SK-N-SH (cell line): ENCODE measurements at regions not wholly inside any gene's neighbourhood (a gene's known extent, or its start where the extent isn't known, plus 50 kb on each side); places are given as distances from the start of the nearest gene placed in this dataset.

ENCODE experiments used
- CTCF ChIA-PET: fragments of 300-600, 350-600 bp; formaldehyde crosslinking; extraction: SDS; loops from one replicate; lab custom pipeline; 2021; lab: Yijun Ruan, JAX
- POLR2A ChIA-PET: fragments of 350-600 bp; sonication (Branson Sonifier 250); formaldehyde crosslinking; extraction: SDS; loops from one replicate; lab custom pipeline; 2020; ENCODE audit warnings: antibody characterized with exemption, inconsistent platforms; lab: Yijun Ruan, JAX
- DNase-seq: peaks from one replicate; pipeline ENCODE4 v3.0.0; 2012
- H2AFZ ChIP-seq: fragments of 200-600 bp; sonication (generic); 2 replicates; pipeline ENCODE4 v1.8.1; 2016; ENCODE audit warnings: antibody characterized with exemption, mild to moderate bottlenecking, low read depth
- H3F3A ChIP-seq: fragments of 200-600 bp; sonication (generic); replicated peaks from 2 replicates; pipeline ENCODE3; 2016; ENCODE audit warnings: antibody characterized with exemption, mild to moderate bottlenecking; ENCODE audit not compliant: insufficient read depth
- H3K27ac ChIP-seq, 2 experiments: fragments of 200-500 bp in 1 of 2; fragments of 200-600 bp in 1 of 2; sonication (Bioruptor generic) in 1 of 2; sonication (generic), shearing (Covaris generic) in 1 of 2; 2 replicates each; pipeline versions ENCODE4 v1.5.1 to v1.6.1; 2014 to 2016; ENCODE audit warnings: low read depth in 2 of 2, inconsistent platforms in 1 of 2, low read length in 1 of 2, mild to moderate bottlenecking in 1 of 2, mixed read lengths in 1 of 2
- H3K27me3 ChIP-seq: fragments of 200-600 bp; sonication (generic), shearing (Covaris generic); 2 replicates; pipeline ENCODE4 v1.6.1; 2016; ENCODE audit warnings: mixed run types; ENCODE audit not compliant: insufficient read depth
- H3K36me3 ChIP-seq, 2 experiments: fragments of 200-500 bp in 1 of 2; fragments of 200-600 bp in 1 of 2; sonication (Bioruptor generic) in 1 of 2; sonication (generic) in 1 of 2; replicated peaks in 1 of 2; 2 replicates each; pipeline versions ENCODE3 to v1.5.1; 2014 to 2016; ENCODE audit warnings: low read length in 1 of 2, mild to moderate bottlenecking in 1 of 2; ENCODE audit not compliant: insufficient read depth in 2 of 2, control insufficient read depth in 1 of 2
- H3K4me1 ChIP-seq, 2 experiments: fragments of 200-500 bp in 1 of 2; fragments of 200-600 bp in 1 of 2; sonication (Bioruptor generic) in 1 of 2; sonication (generic), shearing (Covaris generic) in 1 of 2; 2 replicates each; pipeline versions ENCODE4 v1.5.1 to v1.6.1; 2014 to 2016; ENCODE audit warnings: low read depth in 1 of 2, low read length in 1 of 2, mixed run types in 1 of 2; ENCODE audit not compliant: insufficient read depth in 2 of 2, control insufficient read depth in 1 of 2
- H3K4me2 ChIP-seq: fragments of 200-600 bp; sonication (generic), shearing (Covaris generic); 2 replicates; pipeline ENCODE4 v1.6.1; 2017; ENCODE audit warnings: mixed run types
- H3K4me3 ChIP-seq, 2 experiments: fragments of 200-500 bp in 1 of 2; fragments of 200-600 bp in 1 of 2; sonication (Bioruptor generic) in 1 of 2; sonication (generic), shearing (Covaris generic) in 1 of 2; 2 replicates each; pipeline versions ENCODE4 v1.5.1 to v1.8.1; 2014 to 2016; ENCODE audit warnings: low read depth in 2 of 2, inconsistent platforms in 1 of 2, low read length in 1 of 2, mild to moderate bottlenecking in 1 of 2, mixed read lengths in 1 of 2, moderate library complexity in 1 of 2
- H3K79me2 ChIP-seq: fragments of 200-600 bp; sonication (generic); 2 replicates; pipeline ENCODE4 v1.8.1; 2017; ENCODE audit warnings: mild to moderate bottlenecking; ENCODE audit not compliant: insufficient read depth
- H3K9ac ChIP-seq: fragments of 200-600 bp; sonication (generic); 2 replicates; pipeline ENCODE4 v1.6.1; 2017; ENCODE audit warnings: mixed run types
- H3K9me2 ChIP-seq: fragments of 200-600 bp; sonication (generic); 2 replicates; pipeline ENCODE4 v1.6.1; 2017; ENCODE audit warnings: mixed run types
- H3K9me3 ChIP-seq: fragments of 200-600 bp; sonication (generic); 2 replicates; pipeline ENCODE4 v1.6.1; 2017; ENCODE audit warnings: mixed run types, mild to moderate bottlenecking, moderate library complexity
- H4K20me1 ChIP-seq: fragments of 200-600 bp; sonication (generic); 2 replicates; pipeline ENCODE4 v1.6.1; 2017; ENCODE audit warnings: mild to moderate bottlenecking, mixed run types; ENCODE audit not compliant: insufficient read depth
- EP300 ChIP-seq, 2 experiments: IDR thresholded peaks; 2 replicates each; pipeline versions ENCODE4 v1.4.0 to v1.6.1; 2012; ENCODE audit warnings: borderline replicate concordance in 1 of 2, low read depth in 1 of 2, low read length in 1 of 2
- EZH2phosphoT487 ChIP-seq: fragments of 200-600 bp; sonication (generic); IDR thresholded peaks from 2 replicates; pipeline ENCODE4 v1.6.1; 2017; ENCODE audit warnings: low read depth, mixed run types, mild to moderate bottlenecking, antibody characterized with exemption, moderate library complexity, borderline replicate concordance
- FOXJ3 ChIP-seq: sonication (generic); formaldehyde crosslinking; IDR thresholded peaks from 2 replicates; pipeline ENCODE4 v1.5.1; 2020; ENCODE audit warnings: mild to moderate bottlenecking, missing genetic modification reagents
- FOXM1 ChIP-seq: IDR thresholded peaks from 2 replicates; pipeline ENCODE4 v1.4.0; 2012; ENCODE audit warnings: low read depth, mild to moderate bottlenecking
- GATA2 ChIP-seq: sonication (generic); formaldehyde crosslinking; IDR thresholded peaks from 2 replicates; pipeline ENCODE4 v1.5.0; 2020; ENCODE audit warnings: mild to moderate bottlenecking, missing genetic modification reagents
- NFIC ChIP-seq: IDR thresholded peaks from 2 replicates; pipeline ENCODE4 v1.4.0; 2012; ENCODE audit warnings: borderline replicate concordance
- POLR2AphosphoS5 ChIP-seq: IDR thresholded peaks from 2 replicates; pipeline ENCODE4 v1.6.1; 2012; ENCODE audit warnings: low read depth, low read length
- RCOR1 ChIP-seq: fragments of 150-350 bp; IDR thresholded peaks from 2 replicates; pipeline ENCODE4 v1.6.1; 2017; ENCODE audit warnings: antibody characterized with exemption, low read length
- RFX5 ChIP-seq: IDR thresholded peaks from 2 replicates; pipeline ENCODE4 v1.6.1; 2012; ENCODE audit warnings: mild to moderate bottlenecking, improper control_type of control experiment, low read length
- SIN3A ChIP-seq: IDR thresholded peaks from 2 replicates; pipeline ENCODE4 v1.6.1; 2012; ENCODE audit warnings: low read depth, mild to moderate bottlenecking, low read length, moderate library complexity, borderline replicate concordance
- WGBS: methylation state at CpG from one replicate; pipeline ENCODE4 v1.1.6; 2017; ENCODE audit warnings: low lambda C conversion rate; 5-methylcytosine and 5-hydroxymethylcytosine counted together
- TF ChIP-seq, protein P1 (sequence below): fragments of 200-600 bp; sonication (generic); IDR thresholded peaks from 2 replicates; pipeline ENCODE4 v1.6.1; 2017; ENCODE audit warnings: antibody characterized with exemption, mild to moderate bottlenecking, moderate library complexity
- TF ChIP-seq, protein P2 (sequence below): fragments of 150-350 bp; IDR thresholded peaks from 2 replicates; pipeline ENCODE4 v1.6.1; 2017; ENCODE audit warnings: antibody characterized with exemption, low read length, low read depth, borderline replicate concordance
- TF ChIP-seq, protein P3 (sequence below): IDR thresholded peaks from 2 replicates; pipeline ENCODE4 v1.4.0; 2012; ENCODE audit warnings: low read depth
- TF ChIP-seq, protein P4 (sequence below): fragments of 150-350 bp; IDR thresholded peaks from 2 replicates; pipeline ENCODE4 v1.6.1; 2016; ENCODE audit warnings: mild to moderate bottlenecking, low read depth, low read length
- TF ChIP-seq, protein P5 (sequence below): IDR thresholded peaks from 2 replicates; pipeline ENCODE4 v1.4.0; 2012; ENCODE audit warnings: low read depth, borderline replicate concordance
- TF ChIP-seq, protein P6 (sequence below): IDR thresholded peaks from 2 replicates; pipeline ENCODE4; 2012

DNA sequence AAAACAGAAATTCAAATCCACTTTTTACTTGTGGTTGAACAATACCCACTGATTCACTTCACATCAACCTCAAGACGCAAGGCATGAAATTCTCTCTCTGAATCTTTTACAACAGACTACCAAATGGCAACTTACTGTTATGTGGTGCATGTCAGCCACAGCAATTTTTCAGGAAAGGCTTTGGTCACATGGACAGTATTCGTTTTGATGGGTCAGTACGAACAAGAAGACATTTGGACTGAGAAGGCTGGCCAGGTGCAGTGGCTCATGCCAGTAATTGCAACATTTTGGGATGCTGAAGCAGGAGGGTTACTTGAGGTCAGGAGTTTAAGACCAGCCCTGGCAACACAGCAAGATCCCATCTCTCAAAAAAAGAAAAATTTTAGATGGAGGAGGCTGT, 144.0 kb downstream of the SEC23A start:
- H3F3A ChIP-seq, result no peaks in the 10 kb centered on the region
- no peak overlapping the region for H3K4me2 ChIP-seq
- ChIA-PET CTCF (no interaction called here), POLR2A (no interaction called here)
- TF ChIP-seq FOXJ3 (CRISPR knock-in tag), result no peak
- no peak for TF ChIP-seq RCOR1
- TF ChIP-seq, protein P1, sequence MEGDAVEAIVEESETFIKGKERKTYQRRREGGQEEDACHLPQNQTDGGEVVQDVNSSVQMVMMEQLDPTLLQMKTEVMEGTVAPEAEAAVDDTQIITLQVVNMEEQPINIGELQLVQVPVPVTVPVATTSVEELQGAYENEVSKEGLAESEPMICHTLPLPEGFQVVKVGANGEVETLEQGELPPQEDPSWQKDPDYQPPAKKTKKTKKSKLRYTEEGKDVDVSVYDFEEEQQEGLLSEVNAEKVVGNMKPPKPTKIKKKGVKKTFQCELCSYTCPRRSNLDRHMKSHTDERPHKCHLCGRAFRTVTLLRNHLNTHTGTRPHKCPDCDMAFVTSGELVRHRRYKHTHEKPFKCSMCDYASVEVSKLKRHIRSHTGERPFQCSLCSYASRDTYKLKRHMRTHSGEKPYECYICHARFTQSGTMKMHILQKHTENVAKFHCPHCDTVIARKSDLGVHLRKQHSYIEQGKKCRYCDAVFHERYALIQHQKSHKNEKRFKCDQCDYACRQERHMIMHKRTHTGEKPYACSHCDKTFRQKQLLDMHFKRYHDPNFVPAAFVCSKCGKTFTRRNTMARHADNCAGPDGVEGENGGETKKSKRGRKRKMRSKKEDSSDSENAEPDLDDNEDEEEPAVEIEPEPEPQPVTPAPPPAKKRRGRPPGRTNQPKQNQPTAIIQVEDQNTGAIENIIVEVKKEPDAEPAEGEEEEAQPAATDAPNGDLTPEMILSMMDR, result no peak
- TF ChIP-seq, protein P2, sequence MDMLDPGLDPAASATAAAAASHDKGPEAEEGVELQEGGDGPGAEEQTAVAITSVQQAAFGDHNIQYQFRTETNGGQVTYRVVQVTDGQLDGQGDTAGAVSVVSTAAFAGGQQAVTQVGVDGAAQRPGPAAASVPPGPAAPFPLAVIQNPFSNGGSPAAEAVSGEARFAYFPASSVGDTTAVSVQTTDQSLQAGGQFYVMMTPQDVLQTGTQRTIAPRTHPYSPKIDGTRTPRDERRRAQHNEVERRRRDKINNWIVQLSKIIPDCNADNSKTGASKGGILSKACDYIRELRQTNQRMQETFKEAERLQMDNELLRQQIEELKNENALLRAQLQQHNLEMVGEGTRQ, result no peak
- no peak for TF ChIP-seq GATA2
- no peak for TF ChIP-seq EZH2phosphoT487
- TF ChIP-seq EP300 (IDR thresholded peaks at IDR 0.05; ENCODE audit: borderline replicate concordance in 1 of 2, low read depth in 1 of 2, low read length in 1 of 2), result no peak
- no peak for TF ChIP-seq RFX5
- TF ChIP-seq NFIC, result no peak
- TF ChIP-seq, protein P3, sequence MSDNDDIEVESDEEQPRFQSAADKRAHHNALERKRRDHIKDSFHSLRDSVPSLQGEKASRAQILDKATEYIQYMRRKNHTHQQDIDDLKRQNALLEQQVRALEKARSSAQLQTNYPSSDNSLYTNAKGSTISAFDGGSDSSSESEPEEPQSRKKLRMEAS, result no peak
- no peak for TF ChIP-seq FOXM1
- no peak for TF ChIP-seq POLR2AphosphoS5
- TF ChIP-seq, protein P4, sequence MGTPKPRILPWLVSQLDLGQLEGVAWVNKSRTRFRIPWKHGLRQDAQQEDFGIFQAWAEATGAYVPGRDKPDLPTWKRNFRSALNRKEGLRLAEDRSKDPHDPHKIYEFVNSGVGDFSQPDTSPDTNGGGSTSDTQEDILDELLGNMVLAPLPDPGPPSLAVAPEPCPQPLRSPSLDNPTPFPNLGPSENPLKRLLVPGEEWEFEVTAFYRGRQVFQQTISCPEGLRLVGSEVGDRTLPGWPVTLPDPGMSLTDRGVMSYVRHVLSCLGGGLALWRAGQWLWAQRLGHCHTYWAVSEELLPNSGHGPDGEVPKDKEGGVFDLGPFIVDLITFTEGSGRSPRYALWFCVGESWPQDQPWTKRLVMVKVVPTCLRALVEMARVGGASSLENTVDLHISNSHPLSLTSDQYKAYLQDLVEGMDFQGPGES, result no peak
- TF ChIP-seq, protein P5, sequence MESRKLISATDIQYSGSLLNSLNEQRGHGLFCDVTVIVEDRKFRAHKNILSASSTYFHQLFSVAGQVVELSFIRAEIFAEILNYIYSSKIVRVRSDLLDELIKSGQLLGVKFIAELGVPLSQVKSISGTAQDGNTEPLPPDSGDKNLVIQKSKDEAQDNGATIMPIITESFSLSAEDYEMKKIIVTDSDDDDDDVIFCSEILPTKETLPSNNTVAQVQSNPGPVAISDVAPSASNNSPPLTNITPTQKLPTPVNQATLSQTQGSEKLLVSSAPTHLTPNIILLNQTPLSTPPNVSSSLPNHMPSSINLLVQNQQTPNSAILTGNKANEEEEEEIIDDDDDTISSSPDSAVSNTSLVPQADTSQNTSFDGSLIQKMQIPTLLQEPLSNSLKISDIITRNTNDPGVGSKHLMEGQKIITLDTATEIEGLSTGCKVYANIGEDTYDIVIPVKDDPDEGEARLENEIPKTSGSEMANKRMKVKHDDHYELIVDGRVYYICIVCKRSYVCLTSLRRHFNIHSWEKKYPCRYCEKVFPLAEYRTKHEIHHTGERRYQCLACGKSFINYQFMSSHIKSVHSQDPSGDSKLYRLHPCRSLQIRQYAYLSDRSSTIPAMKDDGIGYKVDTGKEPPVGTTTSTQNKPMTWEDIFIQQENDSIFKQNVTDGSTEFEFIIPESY, result no peak
- no peak for TF ChIP-seq SIN3A
- TF ChIP-seq, protein P6, sequence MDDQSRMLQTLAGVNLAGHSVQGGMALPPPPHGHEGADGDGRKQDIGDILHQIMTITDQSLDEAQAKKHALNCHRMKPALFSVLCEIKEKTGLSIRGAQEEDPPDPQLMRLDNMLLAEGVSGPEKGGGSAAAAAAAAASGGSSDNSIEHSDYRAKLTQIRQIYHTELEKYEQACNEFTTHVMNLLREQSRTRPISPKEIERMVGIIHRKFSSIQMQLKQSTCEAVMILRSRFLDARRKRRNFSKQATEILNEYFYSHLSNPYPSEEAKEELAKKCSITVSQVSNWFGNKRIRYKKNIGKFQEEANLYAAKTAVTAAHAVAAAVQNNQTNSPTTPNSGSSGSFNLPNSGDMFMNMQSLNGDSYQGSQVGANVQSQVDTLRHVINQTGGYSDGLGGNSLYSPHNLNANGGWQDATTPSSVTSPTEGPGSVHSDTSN, result no peak
- no peak overlapping the region for H3K27ac ChIP-seq
- WGBS, result 13% methylated on average over 3 of the region's 3 CpGs
- no peak overlapping the region for H2AFZ ChIP-seq
- DNase-seq, result no peak
- H3K9me3 ChIP-seq, result no peaks in the 10 kb centered on the region
- H3K36me3 ChIP-seq, result no peaks in the 10 kb centered on the region
- no peaks in the 10 kb centered on the region for H4K20me1 ChIP-seq
- no peaks in the 10 kb centered on the region for H3K79me2 ChIP-seq
- no peak overlapping the region for H3K4me3 ChIP-seq
- H3K27me3 ChIP-seq, result no peaks in the 10 kb centered on the region
- no peaks in the 10 kb centered on the region for H3K4me1 ChIP-seq
- H3K9ac ChIP-seq, result no peak overlapping the region
- H3K9me2 ChIP-seq, result no peaks in the 10 kb centered on the region
